Activated naive CD8-positive, alpha-beta T cell treated with anti-CD3 and anti-CD28 coated beads for 36 hours (primary cell): ENCODE measurements at regions not wholly inside any gene's neighbourhood (a gene's known extent, or its start where the extent isn't known, plus 50 kb on each side); places are given as distances from the start of the nearest gene placed in this dataset.

Experiments used
- DNase-seq: peaks from one replicate; pipeline ENCODE4 v3.0.0; 2021
- H3K27ac Mint-ChIP-seq: one replicate; pipeline ENCODE4 v1.8.0; 2022; ENCODE audit warnings: mild to moderate bottlenecking, moderate library complexity, mixed read lengths
- H3K27me3 Mint-ChIP-seq: one replicate; pipeline ENCODE4 v1.8.0; 2022; ENCODE audit warnings: mild to moderate bottlenecking, mixed read lengths
- H3K36me3 Mint-ChIP-seq: one replicate; pipeline ENCODE4 v1.8.0; 2021; ENCODE audit warnings: mild to moderate bottlenecking, mixed read lengths
- H3K4me1 Mint-ChIP-seq: one replicate; pipeline ENCODE4 v1.8.0; 2021; ENCODE audit warnings: mixed read lengths
- H3K4me3 Mint-ChIP-seq: one replicate; pipeline ENCODE4 v1.8.0; 2022; ENCODE audit warnings: mild to moderate bottlenecking, moderate library complexity, mixed read lengths
- H3K9me3 Mint-ChIP-seq: one replicate; pipeline ENCODE4 v1.8.0; 2022; ENCODE audit warnings: mixed read lengths

DNA sequence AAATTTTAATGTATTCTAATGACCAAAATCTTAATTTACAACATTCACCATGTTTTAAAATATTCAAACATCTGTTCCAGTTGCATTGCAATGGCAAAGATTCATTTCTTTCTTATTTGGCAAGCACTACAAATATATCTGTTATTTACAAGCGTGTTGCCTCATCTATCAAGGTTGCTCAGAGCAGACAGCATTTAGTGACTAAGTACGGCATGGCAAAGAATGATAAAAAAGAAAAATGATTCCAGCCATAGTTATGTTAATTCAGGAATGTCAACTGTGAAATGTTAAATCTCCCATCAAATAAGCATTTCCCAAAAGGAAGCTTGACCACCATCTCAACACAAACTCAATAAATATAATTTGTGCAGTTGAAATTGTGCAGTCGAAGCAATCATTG lies 312.1 kb downstream of the SEC23A start:
- no peak for DNase-seq
- H3K4me3 Mint-ChIP-seq, result no peak overlapping the region
- H3K27me3 Mint-ChIP-seq, result no peaks in the 10 kb centered on the region
- H3K27ac Mint-ChIP-seq, result no peak overlapping the region
- H3K4me1 Mint-ChIP-seq, result no peaks in the 10 kb centered on the region
- H3K9me3 Mint-ChIP-seq, result no peaks in the 10 kb centered on the region
- H3K36me3 Mint-ChIP-seq, result no peaks in the 10 kb centered on the region

DNA sequence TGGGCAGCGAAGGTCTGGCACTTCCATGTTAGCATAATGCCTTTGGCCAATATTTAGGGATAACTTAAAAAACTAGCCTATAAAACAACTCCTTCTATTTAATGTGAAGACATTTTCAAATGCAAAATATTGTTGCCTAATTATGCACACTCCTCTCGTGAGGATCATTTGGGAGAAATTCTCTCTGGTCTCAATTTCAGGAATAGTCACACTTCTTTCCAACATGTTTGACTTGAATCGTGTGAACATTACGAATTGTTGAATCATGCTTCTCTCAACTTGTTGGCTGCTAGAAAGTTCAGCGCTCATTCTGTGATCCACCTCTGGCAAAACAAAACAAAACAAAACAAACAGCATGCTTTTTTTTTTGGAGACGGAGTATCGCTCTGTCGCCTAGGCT lies 313.2 kb downstream of the SEC23A start:
- no peaks in the 10 kb centered on the region for H3K27me3 Mint-ChIP-seq
- no peaks in the 10 kb centered on the region for H3K9me3 Mint-ChIP-seq
- H3K36me3 Mint-ChIP-seq, result no peaks in the 10 kb centered on the region
- no peak for DNase-seq
- H3K4me1 Mint-ChIP-seq, result no peaks in the 10 kb centered on the region
- H3K4me3 Mint-ChIP-seq, result no peak overlapping the region
- H3K27ac Mint-ChIP-seq, result no peak overlapping the region

- H3K9me3 Mint-ChIP-seq, result no peaks in the 10 kb centered on the region
These were observed 315.0 kb downstream of the SEC23A start for GRCh38 chr14:38788060-38788459.

GRCh38 chr14:38786921-38787320 lies 316.1 kb downstream of the SEC23A start:
- no peaks in the 10 kb centered on the region for H3K9me3 Mint-ChIP-seq
- H3K27me3 Mint-ChIP-seq, result no peaks in the 10 kb centered on the region
- no peaks in the 10 kb centered on the region for H3K4me1 Mint-ChIP-seq
- no peak overlapping the region for H3K4me3 Mint-ChIP-seq
- H3K27ac Mint-ChIP-seq, result no peak overlapping the region
- no peaks in the 10 kb centered on the region for H3K36me3 Mint-ChIP-seq
- DNase-seq, result no peak

More at GRCh38 chr14:38788060-38788459, 315.0 kb downstream of the SEC23A start:
- Mint-ChIP-seq H3K27ac (no peak overlapping the region), H3K4me1 (no peaks in the 10 kb centered on the region), H3K27me3 (no peaks in the 10 kb centered on the region), H3K4me3 (no peak overlapping the region), H3K36me3 (no peaks in the 10 kb centered on the region)
- no peak for DNase-seq

GRCh38 chr14:38777401-38777800 lies 325.6 kb downstream of the SEC23A start:
- Mint-ChIP-seq H3K9me3 (no peaks in the 10 kb centered on the region), H3K4me1 (no peaks in the 10 kb centered on the region), H3K36me3 (no peaks in the 10 kb centered on the region), H3K27ac (no peak overlapping the region), H3K4me3 (no peak overlapping the region), H3K27me3 (no peaks in the 10 kb centered on the region)
- DNase-seq, result no peak

DNA sequence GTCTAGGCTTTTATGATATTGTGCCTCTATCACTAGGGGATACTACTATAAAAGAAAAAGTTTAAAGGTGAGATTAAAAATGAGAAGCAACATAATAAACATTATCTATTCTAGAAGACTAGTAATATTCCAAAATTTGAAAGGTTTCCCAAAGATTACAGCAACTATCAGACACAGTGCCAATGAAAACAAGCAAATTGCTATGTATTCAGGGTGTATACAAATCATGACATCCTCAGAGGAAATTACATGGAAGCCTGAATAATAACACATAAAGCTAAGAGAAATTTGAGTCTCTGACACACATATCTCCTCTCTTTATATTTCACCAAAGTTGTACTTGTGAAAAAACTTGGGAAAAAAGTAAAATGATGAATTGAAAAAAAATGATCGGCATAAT lies 327.0 kb downstream of the SEC23A start:
- H3K27me3 Mint-ChIP-seq, result no peaks in the 10 kb centered on the region
- H3K4me3 Mint-ChIP-seq, result no peak overlapping the region
- H3K36me3 Mint-ChIP-seq, result no peaks in the 10 kb centered on the region
- H3K27ac Mint-ChIP-seq, result no peak overlapping the region
- H3K9me3 Mint-ChIP-seq, result no peaks in the 10 kb centered on the region
- DNase-seq, result no peak
- no peaks in the 10 kb centered on the region for H3K4me1 Mint-ChIP-seq

DNA sequence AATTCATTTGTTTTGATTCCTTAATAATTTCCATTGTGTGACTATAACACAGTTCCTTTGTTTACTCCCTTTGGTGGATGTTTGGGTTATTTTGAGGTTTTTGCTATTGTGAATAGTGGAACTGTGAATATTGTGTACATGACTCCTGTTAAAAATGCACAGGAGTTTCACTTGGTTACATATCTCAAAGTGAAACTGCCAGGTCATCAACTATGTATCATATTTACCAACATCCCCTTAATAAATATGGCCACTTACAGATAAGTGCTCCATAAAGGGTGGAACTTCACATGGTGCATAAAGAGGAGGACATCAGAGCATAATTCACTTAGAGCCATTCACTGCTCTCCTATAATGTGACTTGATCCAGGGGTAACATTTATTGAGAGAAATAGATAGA lies 328.9 kb downstream of the SEC23A start:
- no peaks in the 10 kb centered on the region for H3K4me1 Mint-ChIP-seq

DNA sequence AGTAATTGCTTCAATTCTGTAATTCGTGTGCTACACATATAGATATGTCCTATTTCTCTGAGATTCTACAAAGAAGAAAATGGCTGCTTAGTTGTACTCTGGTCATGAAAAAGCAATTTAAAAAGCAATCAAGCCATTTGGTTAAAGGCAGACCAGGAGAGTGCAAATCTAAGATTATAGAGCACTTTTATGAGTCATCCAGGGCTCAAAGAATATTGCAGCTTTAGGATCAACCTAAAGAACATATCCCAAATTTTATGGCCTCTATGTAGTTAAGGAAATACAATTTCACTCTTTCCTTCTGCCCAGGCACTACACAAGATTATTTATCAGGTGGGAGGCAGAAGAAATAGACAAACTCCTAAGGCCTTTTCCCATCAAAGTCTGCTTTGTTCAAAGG lies 332.8 kb downstream of the SEC23A start:
- H3K4me1 Mint-ChIP-seq, result no peaks in the 10 kb centered on the region

More for the DNA sequence above, 328.9 kb downstream of the SEC23A start:
- Mint-ChIP-seq H3K27ac (no peak overlapping the region), H3K4me3 (no peak overlapping the region), H3K27me3 (no peaks in the 10 kb centered on the region), H3K36me3 (no peaks in the 10 kb centered on the region), H3K9me3 (no peaks in the 10 kb centered on the region)
- DNase-seq, result no peak

DNA sequence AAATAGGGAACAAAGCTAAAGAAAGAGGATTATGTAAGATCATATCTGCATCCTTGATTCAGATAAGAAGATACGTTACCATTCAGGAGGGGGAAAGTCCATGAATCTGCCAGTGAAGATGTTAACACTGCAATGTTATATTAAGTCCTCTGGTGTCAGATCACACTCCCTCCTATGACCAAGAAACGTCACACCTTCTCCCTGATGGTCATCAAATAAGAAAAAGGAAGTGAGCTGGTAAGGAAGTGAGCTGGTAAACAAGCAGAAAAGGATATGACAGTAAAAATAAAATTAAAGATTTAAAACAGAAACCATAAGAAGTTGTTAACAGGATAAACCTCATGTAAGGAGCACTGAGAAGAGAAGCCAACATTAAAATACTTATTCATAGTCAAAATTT lies 340.2 kb downstream of the SEC23A start:
- H3K36me3 Mint-ChIP-seq, result no peaks in the 10 kb centered on the region
- no peak overlapping the region for H3K4me3 Mint-ChIP-seq
- H3K9me3 Mint-ChIP-seq, result peaks cover 4% of the 10 kb centered on the region
- H3K27me3 Mint-ChIP-seq, result no peaks in the 10 kb centered on the region
- H3K27ac Mint-ChIP-seq, result no peak overlapping the region
- no peak for DNase-seq
- no peaks in the 10 kb centered on the region for H3K4me1 Mint-ChIP-seq

More for the DNA sequence above, 332.8 kb downstream of the SEC23A start:
- no peak overlapping the region for H3K27ac Mint-ChIP-seq
- no peak overlapping the region for H3K4me3 Mint-ChIP-seq
- H3K9me3 Mint-ChIP-seq, result peaks cover 1% of the 10 kb centered on the region
- H3K27me3 Mint-ChIP-seq, result no peaks in the 10 kb centered on the region
- H3K36me3 Mint-ChIP-seq, result no peaks in the 10 kb centered on the region
- no peak for DNase-seq

DNA sequence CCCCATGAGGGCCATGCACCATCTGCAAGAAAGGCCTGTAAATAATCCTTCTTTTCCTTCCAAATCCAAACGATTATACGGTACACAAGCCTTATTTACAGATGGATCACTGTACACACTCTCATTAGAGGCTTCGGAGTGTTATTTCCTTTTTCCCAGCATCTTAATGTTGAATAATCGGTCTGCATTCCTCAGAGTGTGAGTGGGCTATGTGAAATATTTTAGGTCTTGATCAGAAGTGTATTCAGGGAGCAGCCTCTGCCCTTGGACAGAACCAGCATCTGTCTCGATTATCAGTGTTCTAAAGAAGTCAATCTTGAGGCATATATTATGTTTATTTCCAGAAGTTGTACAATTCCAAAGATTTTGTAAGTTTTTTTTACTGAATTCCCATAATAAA lies 340.6 kb downstream of the SEC23A start:
- Mint-ChIP-seq H3K27me3 (no peaks in the 10 kb centered on the region), H3K27ac (no peak overlapping the region), H3K4me1 (no peaks in the 10 kb centered on the region), H3K9me3 (peaks cover 4% of the 10 kb centered on the region), H3K4me3 (no peak overlapping the region), H3K36me3 (no peaks in the 10 kb centered on the region)
- no peak for DNase-seq

DNA sequence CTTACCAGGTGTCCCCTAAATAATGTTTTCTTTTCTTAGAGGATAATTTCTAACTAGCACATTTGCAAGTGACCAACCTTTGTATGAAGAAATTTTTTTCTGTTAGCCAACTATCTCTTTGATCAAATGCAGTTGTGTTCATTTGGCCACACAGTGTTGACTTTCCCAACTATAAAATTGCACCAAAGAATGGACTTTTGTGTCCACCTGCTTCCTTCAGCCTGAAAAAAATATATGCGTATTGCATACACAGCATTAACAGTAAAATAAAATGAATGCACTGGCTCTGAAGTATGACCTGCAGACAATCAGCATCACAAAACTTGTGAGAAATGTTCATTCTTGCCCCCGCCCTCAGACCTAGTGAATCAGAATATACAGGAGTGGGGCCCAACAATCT lies 342.0 kb downstream of the SEC23A start:
- H3K9me3 Mint-ChIP-seq, result peaks cover 3% of the 10 kb centered on the region
- DNase-seq, result no peak
- H3K27ac Mint-ChIP-seq, result no peak overlapping the region
- no peaks in the 10 kb centered on the region for H3K36me3 Mint-ChIP-seq
- H3K27me3 Mint-ChIP-seq, result no peaks in the 10 kb centered on the region
- H3K4me1 Mint-ChIP-seq, result no peaks in the 10 kb centered on the region
- H3K4me3 Mint-ChIP-seq, result no peak overlapping the region

- Mint-ChIP-seq H3K4me3 (no peak overlapping the region), H3K9me3 (peaks cover 2% of the 10 kb centered on the region), H3K36me3 (no peaks in the 10 kb centered on the region), H3K27me3 (no peaks in the 10 kb centered on the region), H3K27ac (no peak overlapping the region), H3K4me1 (no peaks in the 10 kb centered on the region)
- DNase-seq, result no peak
These were observed 344.4 kb downstream of the SEC23A start for GRCh38 chr14:38758661-38759060.

DNA sequence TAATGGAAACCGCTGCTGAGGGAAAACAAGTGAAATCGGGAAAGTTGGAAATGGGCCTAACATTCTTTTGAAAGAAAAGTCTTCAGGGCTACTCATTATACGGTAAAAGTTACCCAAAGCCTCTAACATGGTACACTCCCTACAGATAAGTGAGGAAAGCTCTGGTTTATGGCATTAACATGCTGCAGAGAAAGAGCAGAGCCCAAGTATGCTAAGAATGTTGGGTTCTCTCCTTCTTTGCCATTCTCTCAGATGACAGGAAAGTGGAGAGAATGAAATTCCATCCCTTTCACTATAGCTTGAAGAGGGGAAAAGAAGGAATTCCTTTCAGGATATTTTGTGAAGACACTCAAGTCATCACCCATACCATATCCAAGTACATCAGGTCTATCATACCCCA lies 348.0 kb downstream of the SEC23A start:
- H3K36me3 Mint-ChIP-seq, result no peaks in the 10 kb centered on the region
- DNase-seq, result no peak
- peaks cover 2% of the 10 kb centered on the region for H3K9me3 Mint-ChIP-seq
- no peaks in the 10 kb centered on the region for H3K4me1 Mint-ChIP-seq
- H3K27ac Mint-ChIP-seq, result no peak overlapping the region
- no peak overlapping the region for H3K4me3 Mint-ChIP-seq
- no peaks in the 10 kb centered on the region for H3K27me3 Mint-ChIP-seq

- H3K9me3 Mint-ChIP-seq, result peaks cover 2% of the 10 kb centered on the region
- H3K27ac Mint-ChIP-seq, result no peak overlapping the region
- H3K4me3 Mint-ChIP-seq, result no peak overlapping the region
- no peaks in the 10 kb centered on the region for H3K36me3 Mint-ChIP-seq
- no peaks in the 10 kb centered on the region for H3K4me1 Mint-ChIP-seq
- H3K27me3 Mint-ChIP-seq, result no peaks in the 10 kb centered on the region
- DNase-seq, result no peak
These were observed 350.3 kb downstream of the SEC23A start for GRCh38 chr14:38752750-38753149.

DNA sequence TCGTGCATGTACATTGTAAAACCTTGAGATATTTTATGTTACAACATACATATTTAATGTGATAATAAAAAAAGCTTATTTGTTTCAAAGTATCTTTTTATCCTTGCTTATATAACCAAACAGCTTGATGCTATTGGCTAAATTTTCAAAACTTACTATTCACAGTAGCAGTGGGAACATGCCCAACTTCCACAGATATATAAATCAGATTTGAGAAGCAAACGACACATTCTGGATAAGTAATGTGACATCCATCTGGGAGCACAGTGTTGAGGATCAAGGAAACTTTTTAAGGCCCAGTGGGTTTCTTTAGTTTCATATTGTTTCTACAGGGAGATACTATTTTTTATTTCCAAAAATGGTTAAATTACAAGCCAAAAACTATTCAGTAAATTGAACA lies 350.7 kb downstream of the SEC23A start:
- Mint-ChIP-seq H3K4me1 (no peaks in the 10 kb centered on the region), H3K27ac (no peak overlapping the region), H3K4me3 (no peak overlapping the region), H3K27me3 (no peaks in the 10 kb centered on the region), H3K9me3 (peaks cover 2% of the 10 kb centered on the region), H3K36me3 (no peaks in the 10 kb centered on the region)
- no peak for DNase-seq

- Mint-ChIP-seq H3K9me3 (peaks cover 2% of the 10 kb centered on the region), H3K4me1 (no peaks in the 10 kb centered on the region), H3K27me3 (no peaks in the 10 kb centered on the region), H3K36me3 (no peaks in the 10 kb centered on the region), H3K27ac (no peak overlapping the region), H3K4me3 (no peak overlapping the region)
- DNase-seq, result no peak
These were observed 351.6 kb downstream of the SEC23A start for GRCh38 chr14:38751459-38751858.

- no peak for DNase-seq
- no peak overlapping the region for H3K27ac Mint-ChIP-seq
- no peaks in the 10 kb centered on the region for H3K4me1 Mint-ChIP-seq
- no peaks in the 10 kb centered on the region for H3K9me3 Mint-ChIP-seq
- no peaks in the 10 kb centered on the region for H3K36me3 Mint-ChIP-seq
- H3K4me3 Mint-ChIP-seq, result no peak overlapping the region
- H3K27me3 Mint-ChIP-seq, result no peaks in the 10 kb centered on the region
These were observed 353.1 kb downstream of the SEC23A start for GRCh38 chr14:38749936-38750335.
